ENCODE measurements at regions not wholly inside any gene's neighbourhood (a gene's known extent, or its start where the extent isn't known, plus 50 kb on each side); places are given as distances from the start of the nearest gene placed in this dataset.

DNA sequence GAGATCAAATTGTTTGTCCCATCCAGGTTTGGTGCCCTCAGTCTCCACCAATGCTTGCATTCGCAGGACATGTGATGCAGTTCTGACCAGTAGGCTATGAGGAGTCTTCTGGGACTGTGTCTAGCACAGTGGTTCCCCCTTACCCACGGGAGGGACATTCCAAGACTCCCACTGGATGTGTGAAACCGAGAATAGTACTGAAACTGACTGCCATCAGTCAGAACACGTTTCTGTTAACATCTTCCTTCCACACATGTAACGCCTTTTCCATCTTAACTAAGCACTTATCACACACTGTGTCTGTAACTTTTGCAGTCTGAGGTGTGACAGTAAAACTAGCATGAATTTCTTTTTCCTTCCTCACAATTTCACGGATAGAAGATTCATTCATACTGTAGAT, 74.7 kb downstream of the PTTG1 start:
- TF ChIP-seq, protein P1, sequence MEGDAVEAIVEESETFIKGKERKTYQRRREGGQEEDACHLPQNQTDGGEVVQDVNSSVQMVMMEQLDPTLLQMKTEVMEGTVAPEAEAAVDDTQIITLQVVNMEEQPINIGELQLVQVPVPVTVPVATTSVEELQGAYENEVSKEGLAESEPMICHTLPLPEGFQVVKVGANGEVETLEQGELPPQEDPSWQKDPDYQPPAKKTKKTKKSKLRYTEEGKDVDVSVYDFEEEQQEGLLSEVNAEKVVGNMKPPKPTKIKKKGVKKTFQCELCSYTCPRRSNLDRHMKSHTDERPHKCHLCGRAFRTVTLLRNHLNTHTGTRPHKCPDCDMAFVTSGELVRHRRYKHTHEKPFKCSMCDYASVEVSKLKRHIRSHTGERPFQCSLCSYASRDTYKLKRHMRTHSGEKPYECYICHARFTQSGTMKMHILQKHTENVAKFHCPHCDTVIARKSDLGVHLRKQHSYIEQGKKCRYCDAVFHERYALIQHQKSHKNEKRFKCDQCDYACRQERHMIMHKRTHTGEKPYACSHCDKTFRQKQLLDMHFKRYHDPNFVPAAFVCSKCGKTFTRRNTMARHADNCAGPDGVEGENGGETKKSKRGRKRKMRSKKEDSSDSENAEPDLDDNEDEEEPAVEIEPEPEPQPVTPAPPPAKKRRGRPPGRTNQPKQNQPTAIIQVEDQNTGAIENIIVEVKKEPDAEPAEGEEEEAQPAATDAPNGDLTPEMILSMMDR (conservative IDR thresholded peaks at IDR 0.05; ENCODE audit: low read depth in 2 of 2) = no peak
- TF ChIP-seq ZNF114 (CRISPR knock-in tag; IDR thresholded peaks at IDR 0.05) (no peak), EZH2 (IDR thresholded peaks at IDR 0.05; ENCODE audit: low read depth, unreplicated experiment) (no peak), POLR2AphosphoS5 (IDR thresholded peaks at IDR 0.05; ENCODE audit: low read depth) (no peak), EZH2phosphoT487 (IDR thresholded peaks at IDR 0.05; ENCODE audit: unreplicated experiment) (no peak), STAT1 (IDR thresholded peaks at IDR 0.05; ENCODE audit: unreplicated experiment) (no peak), CREB1 (CRISPR knock-in tag; IDR thresholded peaks at IDR 0.05; ENCODE audit: low read depth) (no peak), NANOG (IDR thresholded peaks at IDR 0.05; ENCODE audit: borderline replicate concordance) (no peak), JUNB (IDR thresholded peaks at IDR 0.05; ENCODE audit: unreplicated experiment) (no peak), ZNF331 (CRISPR knock-in tag; IDR thresholded peaks at IDR 0.05; ENCODE audit: low read depth) (no peak)
- TF ChIP-seq, protein P2, sequence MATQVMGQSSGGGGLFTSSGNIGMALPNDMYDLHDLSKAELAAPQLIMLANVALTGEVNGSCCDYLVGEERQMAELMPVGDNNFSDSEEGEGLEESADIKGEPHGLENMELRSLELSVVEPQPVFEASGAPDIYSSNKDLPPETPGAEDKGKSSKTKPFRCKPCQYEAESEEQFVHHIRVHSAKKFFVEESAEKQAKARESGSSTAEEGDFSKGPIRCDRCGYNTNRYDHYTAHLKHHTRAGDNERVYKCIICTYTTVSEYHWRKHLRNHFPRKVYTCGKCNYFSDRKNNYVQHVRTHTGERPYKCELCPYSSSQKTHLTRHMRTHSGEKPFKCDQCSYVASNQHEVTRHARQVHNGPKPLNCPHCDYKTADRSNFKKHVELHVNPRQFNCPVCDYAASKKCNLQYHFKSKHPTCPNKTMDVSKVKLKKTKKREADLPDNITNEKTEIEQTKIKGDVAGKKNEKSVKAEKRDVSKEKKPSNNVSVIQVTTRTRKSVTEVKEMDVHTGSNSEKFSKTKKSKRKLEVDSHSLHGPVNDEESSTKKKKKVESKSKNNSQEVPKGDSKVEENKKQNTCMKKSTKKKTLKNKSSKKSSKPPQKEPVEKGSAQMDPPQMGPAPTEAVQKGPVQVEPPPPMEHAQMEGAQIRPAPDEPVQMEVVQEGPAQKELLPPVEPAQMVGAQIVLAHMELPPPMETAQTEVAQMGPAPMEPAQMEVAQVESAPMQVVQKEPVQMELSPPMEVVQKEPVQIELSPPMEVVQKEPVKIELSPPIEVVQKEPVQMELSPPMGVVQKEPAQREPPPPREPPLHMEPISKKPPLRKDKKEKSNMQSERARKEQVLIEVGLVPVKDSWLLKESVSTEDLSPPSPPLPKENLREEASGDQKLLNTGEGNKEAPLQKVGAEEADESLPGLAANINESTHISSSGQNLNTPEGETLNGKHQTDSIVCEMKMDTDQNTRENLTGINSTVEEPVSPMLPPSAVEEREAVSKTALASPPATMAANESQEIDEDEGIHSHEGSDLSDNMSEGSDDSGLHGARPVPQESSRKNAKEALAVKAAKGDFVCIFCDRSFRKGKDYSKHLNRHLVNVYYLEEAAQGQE (IDR thresholded peaks at IDR 0.05; ENCODE audit: unreplicated experiment) = no peak
- TF ChIP-seq, protein P3, sequence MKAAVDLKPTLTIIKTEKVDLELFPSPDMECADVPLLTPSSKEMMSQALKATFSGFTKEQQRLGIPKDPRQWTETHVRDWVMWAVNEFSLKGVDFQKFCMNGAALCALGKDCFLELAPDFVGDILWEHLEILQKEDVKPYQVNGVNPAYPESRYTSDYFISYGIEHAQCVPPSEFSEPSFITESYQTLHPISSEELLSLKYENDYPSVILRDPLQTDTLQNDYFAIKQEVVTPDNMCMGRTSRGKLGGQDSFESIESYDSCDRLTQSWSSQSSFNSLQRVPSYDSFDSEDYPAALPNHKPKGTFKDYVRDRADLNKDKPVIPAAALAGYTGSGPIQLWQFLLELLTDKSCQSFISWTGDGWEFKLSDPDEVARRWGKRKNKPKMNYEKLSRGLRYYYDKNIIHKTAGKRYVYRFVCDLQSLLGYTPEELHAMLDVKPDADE (IDR thresholded peaks at IDR 0.05) = no peak

Data from GM23338 (cell line).